ENCODE measurements at regions not wholly inside any gene's neighbourhood (a gene's known extent, or its start where the extent isn't known, plus 50 kb on each side); places are given as distances from the start of the nearest gene placed in this dataset.

- no peak for DNase-seq
These were observed 55.2 kb upstream of the TRIB2 start for GRCh38 chr2:12661489-12661888.

- no peak for DNase-seq
These were observed 53.3 kb upstream of the TRIB2 start for GRCh38 chr2:12663306-12664037.

- no peak for DNase-seq
These were observed 51.4 kb upstream of the TRIB2 start for GRCh38 chr2:12665334-12665733.

- no peak for DNase-seq
These were observed 50.3 kb upstream of the TRIB2 start for GRCh38 chr2:12666445-12666844.

Measured in NCI-H1930 (cell line).